Small intestine (tissue), 7 donors: ENCODE measurements at regions not wholly inside any gene's neighbourhood (a gene's known extent, or its start where the extent isn't known, plus 50 kb on each side); places are given as distances from the start of the nearest gene placed in this dataset.

Experiments
- DNase-seq, 2 donors: peaks; one replicate each; pipeline versions ENCODE4 v3.0.0 to v3.0.0-alpha.2; 2013
- FAIRE-seq: peaks from 2 replicates; lab custom pipeline; 2012; peaks lifted over from hg19 to GRCh38; lab: Jason Lieb, UNC
- H3K27ac ChIP-seq, 3 donors: one replicate each; pipeline ENCODE4 v1.5.1; 2013; ENCODE audit warnings: low read length in 2 of 3, mild to moderate bottlenecking in 2 of 3, control low read depth in 1 of 3, inconsistent platforms in 1 of 3, low read depth in 1 of 3, moderate library complexity in 1 of 3
- H3K27me3 ChIP-seq, 3 donors: one replicate each; pipeline ENCODE4 v1.6.1; 2013; ENCODE audit warnings: low read length in 3 of 3, inconsistent platforms in 1 of 3; ENCODE audit not compliant: control insufficient read depth in 3 of 3, insufficient read depth in 3 of 3
- H3K36me3 ChIP-seq, 3 donors: one replicate each; pipeline ENCODE4 v1.6.1; 2013; ENCODE audit warnings: low read length in 3 of 3, inconsistent platforms in 1 of 3, low read depth in 1 of 3, mild to moderate bottlenecking in 1 of 3, moderate library complexity in 1 of 3; ENCODE audit not compliant: control insufficient read depth in 3 of 3, insufficient read depth in 2 of 3
- H3K4me1 ChIP-seq, 3 donors: one replicate each; pipeline ENCODE4 v1.6.1; 2013; ENCODE audit warnings: low read length in 2 of 3, inconsistent platforms in 1 of 3, low read depth in 1 of 3, mild to moderate bottlenecking in 1 of 3, moderate library complexity in 1 of 3; ENCODE audit not compliant: control insufficient read depth in 3 of 3, insufficient read depth in 2 of 3
- H3K4me3 ChIP-seq, 3 donors: one replicate each; pipeline ENCODE4 v1.5.1; 2013; ENCODE audit warnings: low read length in 3 of 3, control low read depth in 1 of 3, inconsistent platforms in 1 of 3, low read depth in 1 of 3, mild to moderate bottlenecking in 1 of 3, moderate library complexity in 1 of 3
- H3K9me3 ChIP-seq, 2 donors: one replicate each; pipeline ENCODE4 v1.6.1; 2013; ENCODE audit warnings: low read depth in 1 of 2, low read length in 1 of 2; ENCODE audit not compliant: control insufficient read depth in 2 of 2, insufficient read depth in 1 of 2
- WGBS, 3 donors: extraction: QIAGEN DNeasy Blood & Tissue Kit; methylation state at CpG; one replicate each; pipeline ENCODE4 v1.1.7; 2013; 5-methylcytosine and 5-hydroxymethylcytosine counted together
- donor health status: healthy with polysubstance abuse.
- donor health status: control.
- donor health status: control.
- donor health status: Bipolar disorder and iron deficiency.
- donor health status: healthy.

- FAIRE-seq, result no peak
- H3K27ac ChIP-seq, result no peak overlapping the region
- no peak overlapping the region for H3K4me3 ChIP-seq
- H3K36me3 ChIP-seq, result no peaks in the 10 kb centered on the region
- WGBS, 3 donors, result 44 to 70% (median 56%) methylated on average over 4 of the region's 4 CpGs
- no peaks in the 10 kb centered on the region for H3K4me1 ChIP-seq
- H3K27me3 ChIP-seq, result no peaks in the 10 kb centered on the region
- H3K9me3 ChIP-seq, result peaks cover 0 to 4% of the 10 kb centered on the region in 2 donors
- no peak for DNase-seq
These were observed 86.2 kb upstream of the SSTR1 start for GRCh38 chr14:38121320-38122020.

GRCh38 chr14:38122241-38122640 is 85.5 kb upstream of the SSTR1 start:
- FAIRE-seq (no peak), DNase-seq (no peak)
- WGBS, 3 donors, result 88 to 92% (median 89%) methylated on average over 4 to 5 of the region's 5 CpGs

GRCh38 chr14:38124506-38124905 is 83.2 kb upstream of the SSTR1 start:
- Histone ChIP-seq H3K9me3 (no peaks in the 10 kb centered on the region), H3K36me3 (no peaks in the 10 kb centered on the region), H3K4me1 (no peaks in the 10 kb centered on the region), H3K4me3 (no peak overlapping the region), H3K27me3 (no peaks in the 10 kb centered on the region), H3K27ac (no peak overlapping the region)
- WGBS, 3 donors, result 42 to 56% (median 53%) methylated on average over 3 of the region's 3 CpGs
- FAIRE-seq (no peak), DNase-seq (no peak)

More at GRCh38 chr14:38122241-38122640, 85.5 kb upstream of the SSTR1 start:
- peaks cover 0 to 3% of the 10 kb centered on the region in 2 donors for H3K9me3 ChIP-seq
- no peak overlapping the region for H3K4me3 ChIP-seq
- H3K27me3 ChIP-seq, result no peaks in the 10 kb centered on the region
- no peaks in the 10 kb centered on the region for H3K36me3 ChIP-seq
- H3K4me1 ChIP-seq, result no peaks in the 10 kb centered on the region
- no peak overlapping the region for H3K27ac ChIP-seq

GRCh38 chr14:38125481-38126037 is 82.1 kb upstream of the SSTR1 start:
- FAIRE-seq, result no peak

GRCh38 chr14:38127356-38127755 is 80.3 kb upstream of the SSTR1 start:
- FAIRE-seq (no peak), DNase-seq (no peak)
- Histone ChIP-seq H3K36me3 (no peaks in the 10 kb centered on the region), H3K9me3 (no peaks in the 10 kb centered on the region), H3K4me3 (no peak overlapping the region), H3K27me3 (no peaks in the 10 kb centered on the region), H3K4me1 (no peaks in the 10 kb centered on the region), H3K27ac (no peak overlapping the region)
- WGBS, 3 donors, result 80 to 89% (median 81%) methylated on average over 2 of the region's 2 CpGs

More at GRCh38 chr14:38125481-38126037, 82.1 kb upstream of the SSTR1 start:
- no peak overlapping the region for H3K27ac ChIP-seq
- no peaks in the 10 kb centered on the region for H3K9me3 ChIP-seq
- H3K36me3 ChIP-seq, result no peaks in the 10 kb centered on the region
- peak; percentile 23 to 44 for DNase-seq
- no peaks in the 10 kb centered on the region for H3K4me1 ChIP-seq
- H3K27me3 ChIP-seq, result no peaks in the 10 kb centered on the region
- H3K4me3 ChIP-seq, result no peak overlapping the region
- 21 to 32% (median 29%) methylated on average over 11 of the region's 11 CpGs for WGBS, 3 donors

- Histone ChIP-seq H3K9me3 (no peaks in the 10 kb centered on the region), H3K4me3 (no peak overlapping the region), H3K27me3 (no peaks in the 10 kb centered on the region), H3K27ac (no peak overlapping the region), H3K36me3 (no peaks in the 10 kb centered on the region), H3K4me1 (no peaks in the 10 kb centered on the region)
- no peak for FAIRE-seq
- no peak for DNase-seq
- 74 to 82% (median 82%) methylated on average over 3 of the region's 3 CpGs for WGBS, 3 donors
These were observed 79.9 kb upstream of the SSTR1 start for GRCh38 chr14:38127784-38128183.

GRCh38 chr14:38128640-38129039 is 79.1 kb upstream of the SSTR1 start:
- Histone ChIP-seq H3K9me3 (no peaks in the 10 kb centered on the region), H3K27me3 (no peaks in the 10 kb centered on the region), H3K4me1 (no peaks in the 10 kb centered on the region), H3K4me3 (no peak overlapping the region), H3K36me3 (no peaks in the 10 kb centered on the region), H3K27ac (no peak overlapping the region)
- FAIRE-seq (no peak), DNase-seq (no peak)

- Histone ChIP-seq H3K4me1 (no peaks in the 10 kb centered on the region), H3K9me3 (no peaks in the 10 kb centered on the region), H3K27me3 (no peaks in the 10 kb centered on the region), H3K27ac (no peak overlapping the region), H3K4me3 (no peak overlapping the region), H3K36me3 (no peaks in the 10 kb centered on the region)
- WGBS, 3 donors, result 77 to 98% (median 83%) methylated on average over 2 of the region's 2 CpGs
- no peak for FAIRE-seq
- no peak for DNase-seq
These were observed 78.5 kb upstream of the SSTR1 start for GRCh38 chr14:38129192-38129591.
